Astrocyte of the cerebellum (primary cell): ENCODE measurements at regions not wholly inside any gene's neighbourhood (a gene's known extent, or its start where the extent isn't known, plus 50 kb on each side); places are given as distances from the start of the nearest gene placed in this dataset.

ENCODE experiments used
- DNase-seq: peaks from one replicate; pipeline ENCODE4 v3.0.0-alpha.2; 2011; ENCODE audit warnings: low read depth
- H3K4me3 ChIP-seq: 2 replicates; pipeline ENCODE4 v1.5.1; 2011; ENCODE audit warnings: mild to moderate bottlenecking, low read depth, low read length, moderate library complexity
- in situ Hi-C: cut with HindIII; loops from 2 replicates; pipeline ENCODE4 v1.10.0; 2017; ENCODE audit warnings: low sequenced_read_pairs
- TF ChIP-seq, protein P1 (sequence below): IDR thresholded peaks from 2 replicates; pipeline ENCODE4 v1.5.1; 2012; ENCODE audit warnings: low read length, low read depth, moderate library complexity, mild to moderate bottlenecking; ENCODE audit errors: missing control alignments

DNA sequence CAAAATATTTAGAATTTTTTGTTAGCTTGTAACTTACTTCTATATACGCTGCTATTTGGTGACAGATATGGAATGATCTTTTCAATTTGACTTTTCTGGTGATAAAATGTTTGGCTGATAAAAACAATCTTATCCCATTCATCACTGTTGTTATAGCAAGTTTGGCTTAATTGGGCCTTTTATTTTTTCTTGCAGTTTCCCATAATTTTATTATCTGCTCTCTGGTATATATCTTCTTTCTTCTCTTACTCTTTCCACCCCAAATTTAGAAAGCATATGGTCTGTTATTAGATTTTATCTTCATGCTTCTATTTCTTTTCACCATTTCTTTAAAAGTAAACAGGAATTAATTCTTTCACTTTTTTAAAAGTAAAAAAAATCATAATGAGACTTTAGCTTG lies 474.4 kb downstream of the TLE1 start:
- in situ Hi-C loops = no loop called here
- TF ChIP-seq, protein P1, sequence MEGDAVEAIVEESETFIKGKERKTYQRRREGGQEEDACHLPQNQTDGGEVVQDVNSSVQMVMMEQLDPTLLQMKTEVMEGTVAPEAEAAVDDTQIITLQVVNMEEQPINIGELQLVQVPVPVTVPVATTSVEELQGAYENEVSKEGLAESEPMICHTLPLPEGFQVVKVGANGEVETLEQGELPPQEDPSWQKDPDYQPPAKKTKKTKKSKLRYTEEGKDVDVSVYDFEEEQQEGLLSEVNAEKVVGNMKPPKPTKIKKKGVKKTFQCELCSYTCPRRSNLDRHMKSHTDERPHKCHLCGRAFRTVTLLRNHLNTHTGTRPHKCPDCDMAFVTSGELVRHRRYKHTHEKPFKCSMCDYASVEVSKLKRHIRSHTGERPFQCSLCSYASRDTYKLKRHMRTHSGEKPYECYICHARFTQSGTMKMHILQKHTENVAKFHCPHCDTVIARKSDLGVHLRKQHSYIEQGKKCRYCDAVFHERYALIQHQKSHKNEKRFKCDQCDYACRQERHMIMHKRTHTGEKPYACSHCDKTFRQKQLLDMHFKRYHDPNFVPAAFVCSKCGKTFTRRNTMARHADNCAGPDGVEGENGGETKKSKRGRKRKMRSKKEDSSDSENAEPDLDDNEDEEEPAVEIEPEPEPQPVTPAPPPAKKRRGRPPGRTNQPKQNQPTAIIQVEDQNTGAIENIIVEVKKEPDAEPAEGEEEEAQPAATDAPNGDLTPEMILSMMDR = no peak

DNA sequence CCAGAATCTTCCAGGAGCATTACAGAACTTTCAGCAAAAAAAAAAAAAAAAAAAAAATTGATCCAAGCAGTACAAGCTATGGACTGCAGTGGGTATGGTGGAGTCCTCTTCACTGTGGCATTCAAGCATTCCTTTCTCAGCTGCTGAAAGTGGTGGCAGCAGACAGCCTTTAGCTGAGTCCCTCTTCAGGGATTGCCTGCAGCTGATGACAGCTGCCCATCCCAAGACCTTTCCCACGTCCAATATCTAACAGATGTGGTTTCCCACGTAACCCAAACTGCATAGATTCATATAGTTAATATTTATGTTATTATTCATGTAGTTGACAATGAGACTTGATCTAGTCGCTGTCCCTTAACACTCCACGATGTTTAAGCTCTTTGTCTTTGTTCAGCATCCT lies 475.9 kb downstream of the TLE1 start:
- no peak overlapping the region for H3K4me3 ChIP-seq
- in situ Hi-C loops = no loop called here
- TF ChIP-seq, protein P1 = no peak
- DNase-seq = no peak

More for the DNA sequence above, 474.4 kb downstream of the TLE1 start:
- no peak overlapping the region for H3K4me3 ChIP-seq
- no peak for DNase-seq

DNA sequence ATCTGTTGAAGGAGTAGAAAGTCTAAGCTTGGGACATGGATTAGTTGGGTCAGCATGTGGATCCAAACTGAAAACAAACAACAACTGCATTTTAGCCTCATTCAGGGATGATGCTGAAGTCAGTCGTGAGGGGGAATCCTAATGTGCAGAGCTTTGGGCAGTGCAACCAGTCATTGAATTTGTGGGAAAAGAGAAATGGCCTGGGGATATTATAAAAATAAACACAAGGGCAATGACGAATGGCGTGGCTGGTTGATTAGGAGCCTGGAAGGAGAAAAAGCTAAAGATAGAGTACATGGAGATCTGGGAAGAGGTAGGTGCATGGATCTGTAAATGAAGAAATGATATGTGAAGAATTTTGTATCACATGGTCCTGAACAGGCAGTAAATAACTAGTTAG lies 477.6 kb downstream of the TLE1 start:
- TF ChIP-seq, protein P1 = no peak
- no peak for DNase-seq
- in situ Hi-C loops = no loop called here
- no peak overlapping the region for H3K4me3 ChIP-seq

DNA sequence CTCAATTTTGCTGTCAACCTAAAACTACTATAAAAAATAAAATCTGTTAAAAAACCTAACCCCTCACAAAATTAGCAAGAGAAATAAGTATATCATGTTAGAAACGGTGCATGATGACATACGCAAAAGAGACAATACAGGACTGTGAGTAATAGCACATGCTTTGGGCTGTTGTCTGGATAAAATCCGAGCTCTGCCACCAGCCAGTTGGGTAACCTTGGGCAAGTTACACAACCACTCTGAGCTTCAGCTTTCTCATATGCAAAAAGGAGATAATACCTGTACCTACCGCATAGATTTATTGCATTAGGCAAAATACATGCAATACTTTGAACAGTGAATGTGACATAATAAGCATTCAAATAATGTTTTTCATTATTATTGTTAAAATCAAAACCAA lies 481.7 kb downstream of the TLE1 start:
- in situ Hi-C loops = no loop called here
- TF ChIP-seq, protein P1 = no peak
- no peak for DNase-seq
- no peak overlapping the region for H3K4me3 ChIP-seq

DNA sequence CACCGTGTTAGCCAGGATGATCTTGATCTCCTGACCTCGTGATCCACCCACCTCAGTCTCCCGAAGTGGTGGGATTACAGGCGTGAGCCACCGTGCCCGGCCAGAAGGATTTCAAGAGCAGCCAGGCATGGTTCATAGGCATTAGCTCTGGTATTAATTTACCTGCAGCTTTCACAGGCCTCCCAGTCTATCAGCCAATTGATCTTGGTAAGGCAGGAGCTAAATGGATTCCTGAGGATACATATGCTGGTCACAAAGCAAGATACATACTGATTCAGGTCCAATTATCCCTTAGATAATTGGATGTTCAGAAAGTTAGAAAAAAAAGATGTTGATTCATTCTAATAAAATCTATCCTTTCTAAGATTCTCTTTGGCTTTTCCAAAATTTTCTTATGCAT lies 487.1 kb downstream of the TLE1 start:
- in situ Hi-C loops = no loop called here
- no peak overlapping the region for H3K4me3 ChIP-seq
- TF ChIP-seq, protein P1 = no peak
- DNase-seq = no peak

DNA sequence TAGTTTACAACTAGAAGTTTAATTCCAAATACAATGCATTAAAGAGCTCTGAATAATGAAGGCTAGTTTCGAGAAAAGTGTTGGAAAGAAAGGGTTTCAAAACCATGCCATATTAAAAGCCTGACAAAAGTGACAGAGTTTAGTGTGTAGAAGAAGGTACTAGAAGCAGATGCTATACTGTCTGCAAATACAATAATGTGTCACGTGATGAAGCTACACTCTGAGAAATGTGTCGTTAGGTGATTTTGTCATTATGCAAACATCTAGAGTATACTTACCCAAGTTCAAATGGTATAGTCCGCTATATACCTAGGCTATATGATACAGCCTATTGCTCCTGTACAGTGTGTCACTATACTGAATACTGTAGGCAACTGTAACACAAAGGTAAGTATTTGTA lies 494.1 kb downstream of the TLE1 start:
- TF ChIP-seq, protein P1 = no peak
- no peak overlapping the region for H3K4me3 ChIP-seq
- no peak for DNase-seq
- in situ Hi-C loops = no loop called here
